Mesenchymal stem cell (in vitro differentiated cells and primary cell): ENCODE measurements at regions not wholly inside any gene's neighbourhood (a gene's known extent, or its start where the extent isn't known, plus 50 kb on each side); places are given as distances from the start of the nearest gene placed in this dataset.

Source experiments
- DNase-seq: peaks from one replicate; pipeline ENCODE4 v3.0.0-alpha.2; 2013
- H2AFZ ChIP-seq: one replicate; pipeline ENCODE4 v1.6.1; 2013; ENCODE audit warnings: low read depth, mild to moderate bottlenecking, control low read depth, inconsistent platforms, low read length, moderate library complexity
- H2AK5ac ChIP-seq: 2 replicates; pipeline ENCODE4 v1.6.1; 2013; ENCODE audit warnings: low read length, moderate library complexity, mild to moderate bottlenecking, inconsistent platforms; ENCODE audit not compliant: severe bottlenecking
- H2BK120ac ChIP-seq: one replicate; pipeline ENCODE4 v1.6.1; 2013; ENCODE audit warnings: low read depth, mild to moderate bottlenecking, inconsistent platforms, low read length, moderate library complexity
- H2BK12ac ChIP-seq, 2 experiments: one replicate each; pipeline ENCODE4 v1.6.1; 2013; ENCODE audit warnings: inconsistent platforms in 2 of 2, low read length in 2 of 2, mild to moderate bottlenecking in 2 of 2, moderate library complexity in 2 of 2, control low read depth in 1 of 2
- H2BK15ac ChIP-seq: one replicate; pipeline ENCODE4 v1.6.1; 2013; ENCODE audit warnings: mild to moderate bottlenecking, low read depth, inconsistent platforms; ENCODE audit not compliant: poor library complexity, severe bottlenecking
- H2BK5ac ChIP-seq: 2 replicates; pipeline ENCODE4 v1.6.1; 2013; ENCODE audit warnings: low read depth, mild to moderate bottlenecking, low read length, control low read depth, inconsistent platforms; ENCODE audit not compliant: poor library complexity, severe bottlenecking
- H3K14ac ChIP-seq, 2 experiments: one replicate each; pipeline ENCODE4 v1.6.1; 2013; ENCODE audit warnings: inconsistent platforms in 2 of 2, low read length in 2 of 2, control low read depth in 1 of 2, mild to moderate bottlenecking in 1 of 2, moderate library complexity in 1 of 2
- H3K18ac ChIP-seq, 2 experiments: one replicate each; pipeline ENCODE4 v1.6.1; 2013; ENCODE audit warnings: inconsistent platforms in 2 of 2, low read length in 2 of 2, control low read depth in 1 of 2, low read depth in 1 of 2, mild to moderate bottlenecking in 1 of 2
- H3K23ac ChIP-seq, 2 experiments: one replicate each; pipeline ENCODE4 v1.6.1; 2013; ENCODE audit warnings: inconsistent platforms in 2 of 2, low read length in 2 of 2, mild to moderate bottlenecking in 2 of 2, moderate library complexity in 2 of 2, control low read depth in 1 of 2
- H3K27ac ChIP-seq: 2 replicates; pipeline ENCODE4 v1.5.1; 2013; ENCODE audit warnings: mild to moderate bottlenecking, moderate library complexity, low read length, control low read depth, inconsistent platforms; ENCODE audit not compliant: poor library complexity, severe bottlenecking
- H3K27me3 ChIP-seq, 2 experiments: 2 replicates each; pipeline versions ENCODE4 v1.6.1 to v1.7.0; 2013; ENCODE audit warnings: low read length in 2 of 2, mild to moderate bottlenecking in 2 of 2, moderate library complexity in 2 of 2, control low read depth in 1 of 2, inconsistent platforms in 1 of 2; ENCODE audit not compliant: control insufficient read depth in 1 of 2, insufficient read depth in 1 of 2
- H3K36me3 ChIP-seq, 2 experiments: 2 replicates each; pipeline versions ENCODE4 v1.6.1 to v1.7.0; 2013; ENCODE audit warnings: low read length in 2 of 2, control low read depth in 1 of 2, inconsistent platforms in 1 of 2, low read depth in 1 of 2, mild to moderate bottlenecking in 1 of 2; ENCODE audit not compliant: insufficient read depth in 2 of 2, control insufficient read depth in 1 of 2
- H3K4ac ChIP-seq, 2 experiments: one replicate each; pipeline ENCODE4 v1.6.1; 2013; ENCODE audit warnings: inconsistent platforms in 2 of 2, low read length in 2 of 2, mild to moderate bottlenecking in 2 of 2, moderate library complexity in 2 of 2, control low read depth in 1 of 2, low read depth in 1 of 2
- H3K4me1 ChIP-seq: 2 replicates; pipeline ENCODE4 v1.6.1; 2013; ENCODE audit warnings: low read depth, low read length, control low read depth; ENCODE audit not compliant: control insufficient read depth, insufficient read depth
- H3K4me2 ChIP-seq: 2 replicates; pipeline ENCODE4 v1.6.1; 2013; ENCODE audit warnings: low read length, mild to moderate bottlenecking, inconsistent platforms; ENCODE audit not compliant: poor library complexity, severe bottlenecking
- H3K4me3 ChIP-seq, 2 experiments: 2 replicates each; pipeline versions ENCODE4 v1.5.1 to v1.7.0; 2013; ENCODE audit warnings: low read length in 2 of 2, mild to moderate bottlenecking in 2 of 2, control low read depth in 1 of 2, low read depth in 1 of 2; ENCODE audit not compliant: insufficient read depth in 1 of 2
- H3K79me1 ChIP-seq: replicated peaks from 2 replicates; pipeline ENCODE4 v1.6.1; 2013; ENCODE audit warnings: mild to moderate bottlenecking, control low read depth, low read length, inconsistent platforms; ENCODE audit not compliant: poor library complexity, severe bottlenecking
- H3K9ac ChIP-seq: 2 replicates; pipeline ENCODE4 v1.7.0; 2013; ENCODE audit warnings: mild to moderate bottlenecking, low read length, moderate library complexity
- H3K9me3 ChIP-seq: 2 replicates; pipeline ENCODE4 v1.7.0; 2013; ENCODE audit warnings: mild to moderate bottlenecking, low read length; ENCODE audit not compliant: control insufficient read depth
- H4K8ac ChIP-seq: one replicate; pipeline ENCODE4 v1.6.1; 2013; ENCODE audit warnings: inconsistent platforms, mild to moderate bottlenecking, low read length, moderate library complexity
- H4K91ac ChIP-seq: one replicate; pipeline ENCODE4 v1.6.1; 2013; ENCODE audit warnings: mild to moderate bottlenecking, low read length, inconsistent platforms
- WGBS: methylation state at CpG from one replicate; pipeline ENCODE4 v1.1.7; 2013; ENCODE audit warnings: mixed read lengths; 5-methylcytosine and 5-hydroxymethylcytosine counted together

DNA sequence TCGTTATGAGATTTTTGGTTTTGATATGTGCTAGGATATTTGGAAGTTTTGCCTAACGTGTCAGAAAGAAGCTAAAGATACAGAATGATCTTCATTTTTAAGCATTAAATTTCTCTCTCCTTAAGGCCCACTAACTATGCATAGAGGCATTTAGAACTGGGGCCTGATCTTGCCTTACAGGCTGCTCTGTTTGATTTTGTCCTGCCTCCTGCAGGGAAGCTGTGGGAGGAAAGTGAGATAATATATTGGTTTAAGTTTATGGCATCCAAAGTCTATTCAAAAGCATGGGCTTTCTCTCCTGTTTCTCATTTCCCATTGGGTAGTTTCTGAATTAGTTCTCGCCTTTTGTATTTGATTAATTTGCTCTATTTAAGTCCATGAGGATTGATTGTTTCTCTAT is 250.3 kb upstream of the FBXO33 start:
- Histone ChIP-seq H2BK120ac (no peak overlapping the region), H3K23ac (no peak overlapping the region), H3K14ac (no peak overlapping the region), H2BK12ac (no peak overlapping the region), H2BK15ac (no peak overlapping the region), H3K18ac (no peak overlapping the region), H2AFZ (no peak overlapping the region), H3K79me1 (no peaks in the 10 kb centered on the region), H3K9me3 (no peaks in the 10 kb centered on the region), H3K4me3 (no peak overlapping the region), H4K91ac (no peak overlapping the region), H3K4me2 (no peak overlapping the region), H3K36me3 (no peaks in the 10 kb centered on the region), H3K27me3 (no peaks in the 10 kb centered on the region), H2AK5ac (no peak overlapping the region), H3K9ac (no peak overlapping the region), H3K27ac (no peak overlapping the region), H3K4ac (no peak overlapping the region), H2BK5ac (no peak overlapping the region), H3K4me1 (no peaks in the 10 kb centered on the region), H4K8ac (no peak overlapping the region)
- no CpG with 5 or more reads among the region's 3 CpGs for WGBS
- DNase-seq = no peak

DNA sequence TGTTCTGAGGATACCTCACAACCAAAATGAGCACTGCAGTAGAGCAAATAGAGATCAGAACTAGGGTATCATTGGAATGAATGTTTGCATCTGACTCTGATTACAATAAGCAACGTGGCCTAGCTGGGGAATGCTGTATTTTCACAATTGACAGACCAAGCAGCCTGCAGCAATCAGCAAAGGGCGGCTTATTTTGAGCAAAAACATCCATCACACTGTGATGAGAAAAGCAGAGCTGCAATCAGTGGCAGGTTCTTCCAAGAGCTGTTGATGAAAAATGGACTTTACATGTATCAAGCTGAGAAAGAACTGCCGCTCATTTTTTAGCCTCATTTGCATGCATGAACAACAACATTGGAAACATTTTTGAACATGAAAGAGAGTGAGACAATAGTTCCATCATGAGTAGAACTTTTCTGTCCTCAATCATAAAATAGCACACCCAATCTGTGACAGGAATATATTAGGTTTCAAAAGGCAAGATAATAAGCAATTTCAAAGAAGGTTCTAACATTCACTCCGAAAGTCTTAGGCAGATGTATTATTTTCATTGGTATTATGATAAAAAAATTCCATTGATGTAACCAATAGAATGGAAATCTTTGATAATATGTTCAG is 249.7 kb upstream of the FBXO33 start:
- DNase-seq = no peak

DNA sequence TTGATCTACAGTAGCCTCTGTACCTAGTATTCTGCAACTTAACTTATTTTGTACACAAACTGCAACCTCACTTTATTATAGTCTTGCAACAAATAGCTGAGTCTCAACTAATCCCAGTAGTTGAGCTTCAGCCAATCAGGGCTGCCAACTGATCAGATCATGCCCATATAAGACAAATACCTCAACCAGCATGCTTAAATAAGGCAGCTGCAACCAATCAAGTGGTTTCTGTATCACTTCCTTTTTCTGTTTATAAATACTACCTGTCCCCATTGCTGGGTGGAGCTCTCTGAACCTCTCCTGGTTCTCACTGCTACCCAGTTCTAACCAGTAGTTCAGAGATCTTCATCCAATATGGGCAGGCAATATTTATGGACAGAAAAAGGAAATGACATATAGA is 248.5 kb upstream of the FBXO33 start:
- Histone ChIP-seq H3K27me3 (no peaks in the 10 kb centered on the region), H3K14ac (no peak overlapping the region), H3K4me3 (no peak overlapping the region), H3K4me2 (no peak overlapping the region), H4K8ac (no peak overlapping the region), H2AFZ (no peak overlapping the region), H2BK120ac (no peak overlapping the region), H3K9me3 (no peaks in the 10 kb centered on the region), H3K9ac (no peak overlapping the region), H3K79me1 (no peaks in the 10 kb centered on the region), H4K91ac (no peak overlapping the region), H2BK5ac (no peak overlapping the region), H3K23ac (no peak overlapping the region), H3K36me3 (no peaks in the 10 kb centered on the region), H3K18ac (no peak overlapping the region), H2BK12ac (no peak overlapping the region), H3K27ac (no peak overlapping the region), H3K4ac (no peak overlapping the region), H3K4me1 (no peaks in the 10 kb centered on the region), H2BK15ac (no peak overlapping the region), H2AK5ac (no peak overlapping the region)
- no peak for DNase-seq

More for the DNA sequence above, 249.7 kb upstream of the FBXO33 start:
- H3K18ac ChIP-seq = no peak overlapping the region
- no peak overlapping the region for H3K14ac ChIP-seq
- H3K27me3 ChIP-seq = no peaks in the 10 kb centered on the region
- no peak overlapping the region for H4K8ac ChIP-seq
- no peaks in the 10 kb centered on the region for H3K9me3 ChIP-seq
- no peak overlapping the region for H3K4ac ChIP-seq
- H2BK120ac ChIP-seq = no peak overlapping the region
- H3K4me3 ChIP-seq = no peak overlapping the region
- H2AK5ac ChIP-seq = no peak overlapping the region
- no peak overlapping the region for H3K9ac ChIP-seq
- H2AFZ ChIP-seq = no peak overlapping the region
- no peak overlapping the region for H2BK15ac ChIP-seq
- 79% methylated on average over 3 of the region's 4 CpGs for WGBS
- H3K4me2 ChIP-seq = no peak overlapping the region
- H3K4me1 ChIP-seq = no peaks in the 10 kb centered on the region
- H3K36me3 ChIP-seq = no peaks in the 10 kb centered on the region
- H2BK12ac ChIP-seq = no peak overlapping the region
- no peaks in the 10 kb centered on the region for H3K79me1 ChIP-seq
- H2BK5ac ChIP-seq = no peak overlapping the region
- H3K23ac ChIP-seq = no peak overlapping the region
- no peak overlapping the region for H4K91ac ChIP-seq
- no peak overlapping the region for H3K27ac ChIP-seq

DNA sequence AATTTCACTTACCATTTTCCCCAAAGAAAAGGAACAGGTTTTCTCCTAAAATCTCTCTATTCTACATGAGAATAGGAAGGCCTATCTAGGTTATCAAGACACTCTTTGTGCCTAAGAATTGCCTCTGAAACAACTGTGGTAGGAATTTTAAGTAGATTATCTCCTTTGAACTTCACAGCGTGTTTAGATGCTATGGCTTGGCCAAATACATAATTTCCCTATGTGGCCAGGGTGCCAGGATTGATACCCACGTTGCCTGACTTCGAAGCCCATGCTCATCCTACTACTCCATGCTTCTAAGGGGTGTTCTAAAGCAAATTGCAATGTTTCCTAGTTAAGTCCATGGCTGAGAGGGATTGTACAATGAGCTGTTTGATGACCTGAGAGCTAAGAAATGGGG is 241.5 kb upstream of the FBXO33 start:
- no peak overlapping the region for H3K4ac ChIP-seq
- H4K91ac ChIP-seq = no peak overlapping the region
- peak overlapping the region; percentile 12 for H3K9ac ChIP-seq
- DNase-seq = no peak
- no peak overlapping the region for H3K18ac ChIP-seq
- H2BK15ac ChIP-seq = no peak overlapping the region
- WGBS = 52% methylated on average over 3 of the region's 3 CpGs
- H3K23ac ChIP-seq = no peak overlapping the region
- H3K36me3 ChIP-seq = no peaks in the 10 kb centered on the region
- H3K4me1 ChIP-seq = no peaks in the 10 kb centered on the region
- H2BK120ac ChIP-seq = no peak overlapping the region
- no peaks in the 10 kb centered on the region for H3K27me3 ChIP-seq
- H3K9me3 ChIP-seq = no peaks in the 10 kb centered on the region
- no peaks in the 10 kb centered on the region for H3K79me1 ChIP-seq
- no peak overlapping the region for H3K14ac ChIP-seq
- no peak overlapping the region for H2AK5ac ChIP-seq
- peak overlapping the region; percentile 48 for H3K27ac ChIP-seq
- no peak overlapping the region for H3K4me2 ChIP-seq
- no peak overlapping the region for H2BK12ac ChIP-seq
- H2BK5ac ChIP-seq = no peak overlapping the region
- no peak overlapping the region for H2AFZ ChIP-seq
- no peak overlapping the region for H4K8ac ChIP-seq
- no peak overlapping the region for H3K4me3 ChIP-seq
